AG04449 (cell line): ENCODE measurements at regions not wholly inside any gene's neighbourhood (a gene's known extent, or its start where the extent isn't known, plus 50 kb on each side); places are given as distances from the start of the nearest gene placed in this dataset.

Experiments used
- CTCF ChIA-PET: fragments of 350-600 bp; formaldehyde crosslinking; extraction: SDS; loops from one replicate; lab custom pipeline; 2021; ENCODE audit warnings: antibody characterized with exemption; lab: Yijun Ruan, JAX
- POLR2A ChIA-PET: fragments of 400-600, 350-600 bp; formaldehyde crosslinking; extraction: SDS; loops from one replicate; lab custom pipeline; 2020; ENCODE audit warnings: antibody characterized with exemption, inconsistent platforms; lab: Yijun Ruan, JAX
- DNase-seq: peaks from one replicate; pipeline ENCODE4 v3.0.0-alpha.2; 2010; ENCODE audit warnings: low read depth, low spot score
- H3K4me3 ChIP-seq: 2 replicates; pipeline ENCODE4 v1.5.1; 2011; ENCODE audit warnings: low read depth, mild to moderate bottlenecking, control low read depth, low read length
- CTCF ChIP-seq: IDR thresholded peaks from one replicate; pipeline ENCODE4 v1.5.1; 2011; ENCODE audit warnings: mild to moderate bottlenecking, moderate library complexity, low read length, control low read depth, inconsistent platforms; ENCODE audit not compliant: insufficient read depth; ENCODE audit errors: missing control alignments

- POLR2A ChIA-PET, result no interaction called here
- no peak overlapping the region for H3K4me3 ChIP-seq
- CTCF ChIA-PET, result no interaction called here
- DNase-seq, result no peak
- TF ChIP-seq CTCF, result no peak
These were observed 102.1 kb downstream of the IRS2 start for GRCh38 chr13:109684084-109684823.

GRCh38 chr13:109682534-109683244, 103.7 kb downstream of the IRS2 start:
- TF ChIP-seq CTCF, result no peak
- no peak overlapping the region for H3K4me3 ChIP-seq
- ChIA-PET POLR2A (no interaction called here), CTCF (interaction anchor here (0.9 kb wide), 2 partner anchors 9 to 14 kb away, joined by 3 read pairs; no protein-coding TSS in a partner anchor)
- no peak for DNase-seq

- no peak for DNase-seq
- ChIA-PET CTCF (interaction anchor here (1.7 kb wide), 1 partner anchor 27 kb away, joined by 4 read pairs; no protein-coding TSS in a partner anchor), POLR2A (no interaction called here)
- TF ChIP-seq CTCF, result no peak
- no peak overlapping the region for H3K4me3 ChIP-seq
These were observed 105.5 kb downstream of the IRS2 start for GRCh38 chr13:109680930-109681329.

- ChIA-PET POLR2A (no interaction called here), CTCF (interaction anchor here (1.7 kb wide), 1 partner anchor 27 kb away, joined by 4 read pairs; no protein-coding TSS in a partner anchor)
- no peak overlapping the region for H3K4me3 ChIP-seq
- TF ChIP-seq CTCF, result no peak
- no peak for DNase-seq
These were observed 106.1 kb downstream of the IRS2 start for GRCh38 chr13:109680288-109680687.

- no peak overlapping the region for H3K4me3 ChIP-seq
- ChIA-PET POLR2A (no interaction called here), CTCF (no interaction called here)
- TF ChIP-seq CTCF, result no peak
- no peak for DNase-seq
These were observed 107.9 kb downstream of the IRS2 start for GRCh38 chr13:109678459-109678858.

GRCh38 chr13:109677206-109677605, 109.2 kb downstream of the IRS2 start:
- POLR2A ChIA-PET, result no interaction called here
- DNase-seq, result no peak
- H3K4me3 ChIP-seq, result no peak overlapping the region
- CTCF ChIA-PET, result no interaction called here
- no peak for TF ChIP-seq CTCF
